A549 (cell line): ENCODE measurements at regions not wholly inside any gene's neighbourhood (a gene's known extent, or its start where the extent isn't known, plus 50 kb on each side); places are given as distances from the start of the nearest gene placed in this dataset.
"Not testable (repeated sequence)": the region's sequence is repeated elsewhere in the genome, so short reads cannot be mapped to it uniquely, and the experiment has no call there.

Source experiments
- ATOH8 ChIP-seq: fragments of 250-450 bp; sonication (Bioruptor Pico); IDR thresholded peaks from 2 replicates; pipeline ENCODE4 v1.5.0; 2020; ENCODE audit warnings: low read depth, mild to moderate bottlenecking, moderate library complexity
- BHLHE40 ChIP-seq: IDR thresholded peaks from 2 replicates; pipeline ENCODE4 v1.6.1; 2012; ENCODE audit warnings: low read depth, low read length, inconsistent platforms
- CBX2 ChIP-seq: fragments of 200-600 bp; sonication (generic); IDR thresholded peaks from 2 replicates; pipeline ENCODE4 v1.6.1; 2016; ENCODE audit warnings: low read depth, mild to moderate bottlenecking, borderline replicate concordance
- CEBPB ChIP-seq, 2 experiments: fragments of >200 bp in 1 of 2; sonication (Bioruptor Twin) in 1 of 2; formaldehyde crosslinking in 1 of 2; IDR thresholded peaks; 2 replicates each; pipeline ENCODE4 v1.6.1; 2012 to 2016
- CTCF ChIP-seq: fragments of >200 bp; sonication (Bioruptor Twin); formaldehyde crosslinking; IDR thresholded peaks from 3 replicates; pipeline ENCODE4 v1.5.1; 2016
- EP300 ChIP-seq, 2 experiments: fragments of >200 bp; sonication (Bioruptor Twin); formaldehyde crosslinking; IDR thresholded peaks; 2 replicates in 1 of 2; 3 replicates in 1 of 2; pipeline ENCODE4 v1.6.1; 2016 to 2017
- JUN ChIP-seq, 2 experiments: fragments of >200 bp; sonication (Bioruptor Twin); formaldehyde crosslinking; IDR thresholded peaks; 2 replicates in 1 of 2; 3 replicates in 1 of 2; pipeline ENCODE4 v1.6.1; 2016 to 2017
- KDM1A ChIP-seq: fragments of 200-600 bp; sonication (generic); IDR thresholded peaks from 2 replicates; pipeline ENCODE4 v1.6.1; 2016; ENCODE audit warnings: low read depth, mild to moderate bottlenecking
- KDM5A ChIP-seq: fragments of 200-600 bp; sonication (generic); IDR thresholded peaks from 2 replicates; pipeline ENCODE4 v1.6.1; 2016; ENCODE audit warnings: antibody characterized with exemption, mild to moderate bottlenecking
- POLR2A ChIP-seq: IDR thresholded peaks from 2 replicates; pipeline ENCODE4 v1.6.1; 2012; ENCODE audit warnings: mild to moderate bottlenecking, low read length
- RAD21 ChIP-seq, 2 experiments: fragments of >200 bp in 1 of 2; sonication (Bioruptor Twin) in 1 of 2; formaldehyde crosslinking in 1 of 2; IDR thresholded peaks in 1 of 2; conservative IDR thresholded peaks in 1 of 2; 2 replicates in 1 of 2; 3 replicates in 1 of 2; pipeline ENCODE4 v1.6.1; 2012 to 2018; ENCODE audit warnings: inconsistent platforms in 1 of 2
- REST ChIP-seq: fragments of 200-600 bp; sonication (generic); IDR thresholded peaks from 2 replicates; pipeline ENCODE4 v1.6.1; 2016; ENCODE audit warnings: antibody characterized with exemption, mild to moderate bottlenecking, moderate library complexity
- USF2 ChIP-seq: fragments of 450-650 bp; IDR thresholded peaks from 2 replicates; pipeline ENCODE4 v1.6.1; 2014; ENCODE audit warnings: antibody characterized with exemption
- TF ChIP-seq, protein P1 (sequence below): IDR thresholded peaks from 2 replicates; pipeline ENCODE4 v1.6.1; 2012; ENCODE audit warnings: low read depth, borderline replicate concordance

DNA sequence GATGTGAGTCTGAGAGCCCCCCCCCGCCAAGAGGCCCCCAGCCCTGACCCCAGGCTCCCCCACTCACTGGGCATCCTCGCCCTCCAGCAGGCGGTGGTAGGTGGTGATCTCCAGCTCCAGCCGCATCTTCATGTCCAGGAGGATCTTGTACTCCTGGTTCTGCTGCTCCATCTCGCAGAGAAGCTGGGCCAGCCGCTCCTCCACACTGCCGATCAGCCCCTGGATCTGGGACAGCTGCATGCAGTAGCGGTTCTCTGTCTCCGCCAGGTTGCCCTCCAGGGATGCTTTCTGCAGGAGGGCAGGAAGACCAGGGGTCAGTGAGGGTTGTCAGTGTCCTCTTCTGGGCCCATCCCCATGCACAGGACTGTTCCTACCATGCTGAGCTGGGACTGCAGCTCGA lies 130.0 kb downstream of the TNFRSF13B start:
- not testable (repeated sequence) for TF ChIP-seq EP300 (IDR thresholded peaks at IDR 0.05); BHLHE40; USF2; POLR2A; CTCF; REST; RAD21 (conservative IDR thresholded peaks at IDR 0.05 in 1 of 2, IDR thresholded peaks at IDR 0.05 in 1 of 2); CEBPB (IDR thresholded peaks at IDR 0.05); ATOH8 (CRISPR knock-in tag); JUN (IDR thresholded peaks at IDR 0.05); CBX2; KDM5A; KDM1A
- TF ChIP-seq, protein P1, sequence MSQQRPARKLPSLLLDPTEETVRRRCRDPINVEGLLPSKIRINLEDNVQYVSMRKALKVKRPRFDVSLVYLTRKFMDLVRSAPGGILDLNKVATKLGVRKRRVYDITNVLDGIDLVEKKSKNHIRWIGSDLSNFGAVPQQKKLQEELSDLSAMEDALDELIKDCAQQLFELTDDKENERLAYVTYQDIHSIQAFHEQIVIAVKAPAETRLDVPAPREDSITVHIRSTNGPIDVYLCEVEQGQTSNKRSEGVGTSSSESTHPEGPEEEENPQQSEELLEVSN: not testable (repeated sequence)
